HepG2 (cell line): ENCODE measurements at regions not wholly inside any gene's neighbourhood (a gene's known extent, or its start where the extent isn't known, plus 50 kb on each side); places are given as distances from the start of the nearest gene placed in this dataset.

Experiments
- ATAC-seq: fragments of 200-7000 bp; cut with Tn5 transposase; 3 replicates; pipeline ENCODE4 v1.9.1; 2020; ENCODE audit warnings: mild to moderate bottlenecking, moderate library complexity
- BruUV-seq: library from RNA; stranded (reverse); fragments of 400-500 nt; replicated peaks from 2 replicates; lab custom pipeline; 2021; lab: Mats Ljungman, UMichigan
- CTCF ChIA-PET: fragments of 300-600 bp; formaldehyde crosslinking; extraction: SDS; loops from one replicate; lab custom pipeline; 2021; ENCODE audit warnings: low total read pairs, inconsistent platforms, low intra/inter-chr PET ratio; lab: Yijun Ruan, JAX
- POLR2A ChIA-PET: fragments of 350-600 bp; sonication (Branson Sonifier 250); formaldehyde crosslinking; loops from one replicate; lab custom pipeline; 2020; ENCODE audit warnings: antibody characterized with exemption, inconsistent platforms; lab: Yijun Ruan, JAX
- DNase-seq: peaks from one replicate; pipeline ENCODE4 v3.0.0-alpha.2; 2015; ENCODE audit warnings: low spot score
- FAIRE-seq: peaks from 3 replicates; lab custom pipeline; 2011; peaks lifted over from hg19 to GRCh38; lab: Jason Lieb, UNC
- H2AFZ ChIP-seq: one replicate; pipeline ENCODE4 v1.6.1; 2011; ENCODE audit warnings: low read length, inconsistent platforms
- H3K27ac ChIP-seq: fragments of 300-600 bp; 3 replicates; pipeline ENCODE4 v1.8.0; 2011; ENCODE audit warnings: mixed run types, mild to moderate bottlenecking, mixed read lengths, low read length, inconsistent platforms; ENCODE audit not compliant: insufficient read depth; ENCODE audit errors: extremely low read length
- H3K27me3 ChIP-seq, 2 experiments: fragments of 200-600 bp in 1 of 2; 2 replicates in 1 of 2; 3 replicates in 1 of 2; pipeline versions ENCODE4 v1.6.0 to v1.8.0; 2011; ENCODE audit warnings: low read length in 2 of 2, mild to moderate bottlenecking in 2 of 2, moderate library complexity in 2 of 2, inconsistent platforms in 1 of 2; ENCODE audit not compliant: insufficient read depth in 2 of 2, control insufficient read depth in 1 of 2
- H3K36me3 ChIP-seq, 2 experiments: fragments of 200-600 bp in 1 of 2; replicated peaks in 1 of 2; 2 replicates in 1 of 2; 3 replicates in 1 of 2; pipeline versions ENCODE4 v1.5.1 to v1.8.0; 2011; ENCODE audit warnings: low read length in 2 of 2, inconsistent platforms in 1 of 2; ENCODE audit not compliant: insufficient read depth in 2 of 2, control insufficient read depth in 1 of 2
- H3K4me1 ChIP-seq: 2 replicates; pipeline ENCODE4 v1.5.1; 2012; ENCODE audit warnings: low read length, inconsistent platforms; ENCODE audit not compliant: insufficient read depth
- H3K4me2 ChIP-seq: 2 replicates; pipeline ENCODE4 v1.6.0; 2011; ENCODE audit warnings: low read depth, low read length, inconsistent platforms
- H3K4me3 ChIP-seq, 3 experiments: fragments of 200-600 bp in 1 of 3; sonication (generic), shearing (Covaris generic) in 1 of 3; replicated peaks in 1 of 3; 2 replicates each; pipeline ENCODE4 v1.5.1; 2011 to 2016; ENCODE audit warnings: low read length in 3 of 3, inconsistent platforms in 2 of 3, low read depth in 2 of 3, mild to moderate bottlenecking in 2 of 3, control low read depth in 1 of 3, mixed read lengths in 1 of 3; ENCODE audit not compliant: insufficient read depth in 1 of 3
- H3K79me2 ChIP-seq: one replicate; pipeline ENCODE4 v1.6.1; 2011; ENCODE audit warnings: low read length, inconsistent platforms; ENCODE audit not compliant: insufficient read depth
- H3K9ac ChIP-seq: 2 replicates; pipeline ENCODE4 v1.6.0; 2011; ENCODE audit warnings: mild to moderate bottlenecking, low read depth, low read length, inconsistent platforms; ENCODE audit not compliant: insufficient read depth
- H3K9me3 ChIP-seq: 2 replicates; pipeline ENCODE4 v1.5.1; 2012; ENCODE audit warnings: mild to moderate bottlenecking, low read length
- H4K20me1 ChIP-seq: 2 replicates; pipeline ENCODE4 v1.6.0; 2011; ENCODE audit warnings: inconsistent platforms, mild to moderate bottlenecking, low read length, moderate library complexity; ENCODE audit not compliant: insufficient read depth
- CHD4 ChIP-seq: fragments of 200-600 bp; sonication (generic); IDR thresholded peaks from 2 replicates; pipeline ENCODE4 v1.7.0; 2017; ENCODE audit warnings: mild to moderate bottlenecking, low read length, borderline replicate concordance
- CTCF ChIP-seq: sonication (generic); formaldehyde crosslinking; IDR thresholded peaks from 2 replicates; pipeline ENCODE4 v1.5.0; 2020; ENCODE audit warnings: mild to moderate bottlenecking, missing genetic modification reagents, moderate library complexity
- ETS1 ChIP-seq: sonication (generic); formaldehyde crosslinking; IDR thresholded peaks from 2 replicates; pipeline ENCODE4 v1.4.0; 2020; ENCODE audit warnings: missing genetic modification reagents
- KDM4B ChIP-seq: sonication (generic); formaldehyde crosslinking; IDR thresholded peaks from 2 replicates; pipeline ENCODE4 v1.4.0; 2020; ENCODE audit warnings: missing genetic modification reagents
- KLF11 ChIP-seq: IDR thresholded peaks from 2 replicates; pipeline ENCODE4 v1.6.1; 2016; ENCODE audit warnings: missing compliant biosample characterization
- RBFOX2 ChIP-seq: fragments of 200-400 bp; formaldehyde crosslinking; IDR thresholded peaks from 2 replicates; pipeline ENCODE4 v1.6.1; 2017; ENCODE audit warnings: low read depth, mild to moderate bottlenecking, low read length
- SMC3 ChIP-seq: IDR thresholded peaks from 2 replicates; pipeline ENCODE4 v1.6.1; 2011; ENCODE audit warnings: low read length, improper control_type of control experiment
- STAG1 ChIP-seq: sonication (generic); formaldehyde crosslinking; IDR thresholded peaks from 2 replicates; pipeline ENCODE4 v1.4.0; 2020; ENCODE audit warnings: missing genetic modification reagents
- TRIM24 ChIP-seq: sonication (generic); formaldehyde crosslinking; IDR thresholded peaks from 2 replicates; pipeline ENCODE4 v1.8.0; 2022; ENCODE audit warnings: mild to moderate bottlenecking, missing genetic modification reagents
- ZNF567 ChIP-seq: sonication (generic); formaldehyde crosslinking; IDR thresholded peaks from 2 replicates; pipeline ENCODE4 v1.8.1; 2023; ENCODE audit warnings: mild to moderate bottlenecking, missing genetic modification reagents, borderline replicate concordance
- ZNF788 ChIP-seq: sonication (generic); formaldehyde crosslinking; IDR thresholded peaks from 2 replicates; pipeline ENCODE4 v1.5.0; 2020; ENCODE audit warnings: mild to moderate bottlenecking, missing genetic modification reagents, borderline replicate concordance
- ZNF83 ChIP-seq: sonication (generic); formaldehyde crosslinking; IDR thresholded peaks from 2 replicates; pipeline ENCODE4 v1.4.0; 2020; ENCODE audit warnings: missing genetic modification reagents, mild to moderate bottlenecking, borderline replicate concordance
- WGBS: methylation state at CpG from one replicate; pipeline ENCODE4 v1.1.6; 2017; ENCODE audit warnings: low lambda C conversion rate; 5-methylcytosine and 5-hydroxymethylcytosine counted together
- in situ Hi-C: cut with HindIII; loops from 2 replicates; pipeline ENCODE4 v1.10.0; 2017; ENCODE audit warnings: low pct_unique_long_range_greater_than_20kb; ENCODE audit not compliant: extremely low pct_ligation_motif_present
- intact Hi-C: fragments of 100-400 bp; cut with micrococcal nuclease; formaldehyde crosslinking; loops from one replicate; pipeline ENCODE4 v1.10.0; 2022; ENCODE audit not compliant: unreplicated experiment

DNA sequence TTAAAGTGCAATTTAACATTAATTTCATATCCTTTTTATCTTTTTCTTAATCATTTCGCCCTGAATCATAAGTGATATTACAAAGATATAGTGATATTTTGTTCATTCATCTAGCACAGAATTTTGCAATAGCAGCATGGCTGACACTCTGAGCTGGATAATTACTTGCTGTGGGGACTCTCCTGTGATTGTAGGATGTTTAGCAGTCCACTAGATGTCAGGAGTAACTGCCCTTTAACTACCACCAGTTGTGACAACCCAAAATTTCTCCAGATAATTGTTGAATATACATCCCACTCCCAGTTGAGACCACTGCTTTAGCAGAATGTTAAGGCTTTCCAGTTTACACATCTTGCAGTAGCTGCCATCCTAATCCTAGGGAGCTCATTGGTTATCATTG, 196.8 kb upstream of the MBNL1 start:
- Histone ChIP-seq H3K9ac (no peak overlapping the region), H3K79me2 (no peaks in the 10 kb centered on the region), H3K4me1 (no peaks in the 10 kb centered on the region), H4K20me1 (no peaks in the 10 kb centered on the region), H3K27ac (no peak overlapping the region), H2AFZ (no peak overlapping the region), H3K9me3 (no peaks in the 10 kb centered on the region), H3K27me3 (no peaks in the 10 kb centered on the region), H3K4me2 (no peak overlapping the region), H3K4me3 (no peak overlapping the region), H3K36me3 (no peaks in the 10 kb centered on the region)
- intact Hi-C loops, result loop anchor here (1.0 kb wide), 3 partner anchors 372 to 452 kb away; no protein-coding TSS in a partner anchor
- FAIRE-seq (no peak), ATAC-seq (peak; percentile 77), DNase-seq (peak; percentile 19)
- ChIA-PET POLR2A (no interaction called here), CTCF (no interaction called here)
- in situ Hi-C loops, result no loop called here
- no TSS peak for BruUV-seq
- 0% methylated on average over 1 of the region's 1 CpG for WGBS
- TF ChIP-seq SMC3 (0 out of 2 replicates have a peak, but pooled peaks have one; percentile 6), ZNF83 (CRISPR knock-in tag) (no peak), STAG1 (CRISPR knock-in tag) (peak; percentile 64), ZNF567 (CRISPR knock-in tag) (no peak), CTCF (CRISPR knock-in tag) (peak; percentile 54)

GRCh38 chr3:152073267-152073666, 195.5 kb upstream of the MBNL1 start:
- ChIA-PET CTCF (no interaction called here), POLR2A (no interaction called here)
- H3K79me2 ChIP-seq, result no peaks in the 10 kb centered on the region
- intact Hi-C loops, result no loop called here
- no TSS peak for BruUV-seq
- in situ Hi-C loops, result no loop called here
- H2AFZ ChIP-seq, result no peak overlapping the region
- no peaks in the 10 kb centered on the region for H3K36me3 ChIP-seq
- WGBS, result 1% methylated on average over 6 of the region's 6 CpGs
- H3K27me3 ChIP-seq, result no peaks in the 10 kb centered on the region
- H3K4me2 ChIP-seq, result no peak overlapping the region
- H3K4me1 ChIP-seq, result no peaks in the 10 kb centered on the region
- FAIRE-seq, result no peak
- no peak for DNase-seq
- H3K4me3 ChIP-seq, result no peak overlapping the region
- no peaks in the 10 kb centered on the region for H3K9me3 ChIP-seq
- no peak overlapping the region for H3K27ac ChIP-seq
- ATAC-seq, result no peak
- H3K9ac ChIP-seq, result no peak overlapping the region
- no peaks in the 10 kb centered on the region for H4K20me1 ChIP-seq
- TF ChIP-seq CTCF (CRISPR knock-in tag) (peak; percentile 30; the same call in 1 of the 2 replicates), RBFOX2 (no peak), KDM4B (no peak), TRIM24 (CRISPR knock-in tag) (no peak), CHD4 (no peak), ZNF788 (CRISPR knock-in tag) (no peak), ETS1 (CRISPR knock-in tag) (no peak), KLF11 (CRISPR knock-in tag) (no peak)
